ENCODE measurements at regions not wholly inside any gene's neighbourhood (a gene's known extent, or its start where the extent isn't known, plus 50 kb on each side); places are given as distances from the start of the nearest gene placed in this dataset.

- H3K9me3 ChIP-seq (replicated peaks in 1 of 2; ENCODE audit: control insufficient read depth in 2 of 2, insufficient read depth in 1 of 2, low read depth in 1 of 2, low read length in 2 of 2) = no peaks in the 10 kb centered on the region
- H4K8ac ChIP-seq (ENCODE audit: low read depth, low read length) = no peak overlapping the region
- H3K9ac ChIP-seq (ENCODE audit: low read depth, low read length, poor library complexity) = no peak overlapping the region
- peaks cover 0 to 3% (median 0%) of the 10 kb centered on the region in 3 experiments for H3K27me3 ChIP-seq (ENCODE audit: control insufficient read depth in 3 of 3, insufficient read depth in 3 of 3, low read depth in 1 of 3, low read length in 3 of 3)
- no peak overlapping the region for H2AFZ ChIP-seq (ENCODE audit: low read length)
- no peak overlapping the region for H3K18ac ChIP-seq (ENCODE audit: low read length)
- no peak overlapping the region for H2BK5ac ChIP-seq (ENCODE audit: low read length)
- no peak overlapping the region for H2BK120ac ChIP-seq (ENCODE audit: low read depth, low read length)
- no peak overlapping the region for H2BK12ac ChIP-seq (ENCODE audit: low read length)
- H3K79me1 ChIP-seq (ENCODE audit: low read depth, low read length) = no peaks in the 10 kb centered on the region
- no peak overlapping the region for H3K14ac ChIP-seq (ENCODE audit: low read length)
- no peak overlapping the region for H3K23ac ChIP-seq (ENCODE audit: low read depth, low read length, poor library complexity)
- no CpG with 5 or more reads among the region's 4 CpGs for whole genome bisulfite sequencing, 2 donors (ENCODE audit: extremely low coverage in 2 of 2, insufficient read length in 2 of 2, insufficient replicate concordance in 1 of 2)
- H3K4ac ChIP-seq (ENCODE audit: low read length) = no peak overlapping the region
- DNase-seq (ENCODE audit: low spot score) = no peak
- H3K4me2 ChIP-seq (ENCODE audit: insufficient read depth, low read length, poor library complexity, severe bottlenecking) = no peak overlapping the region
- no peaks in the 10 kb centered on the region for H3K36me3 ChIP-seq (replicated peaks in 1 of 2; ENCODE audit: control insufficient read depth in 2 of 2, insufficient read depth in 2 of 2, low read length in 2 of 2)
- H2BK15ac ChIP-seq (ENCODE audit: low read length) = no peak overlapping the region
- no peak overlapping the region for H2AK5ac ChIP-seq (ENCODE audit: low read depth, low read length)
- no peak overlapping the region for H4K91ac ChIP-seq (ENCODE audit: low read depth, low read length, poor library complexity)
- no peak overlapping the region for H3K4me3 ChIP-seq (ENCODE audit: low read length in 2 of 2)
- H3K4me1 ChIP-seq (ENCODE audit: control insufficient read depth in 2 of 2, insufficient read depth in 1 of 2, low read depth in 1 of 2, low read length in 2 of 2) = no peaks in the 10 kb centered on the region
- H3K27ac ChIP-seq (replicated peaks; ENCODE audit: low read length) = no peak overlapping the region
Measured at GRCh38 chr12:4223273-4223845, 50.2 kb upstream of the CCND2 start.

GRCh38 chr12:4221258-4221620, 52.3 kb upstream of the CCND2 start:
- no peak overlapping the region for H3K9ac ChIP-seq (ENCODE audit: low read depth, low read length, poor library complexity)
- no peak overlapping the region for H3K23ac ChIP-seq (ENCODE audit: low read depth, low read length, poor library complexity)
- no peak overlapping the region for H3K4ac ChIP-seq (ENCODE audit: low read length)
- no peak for DNase-seq (ENCODE audit: low spot score)
- H3K36me3 ChIP-seq (replicated peaks in 1 of 2; ENCODE audit: control insufficient read depth in 2 of 2, insufficient read depth in 2 of 2, low read length in 2 of 2) = no peaks in the 10 kb centered on the region
- no peak overlapping the region for H2AFZ ChIP-seq (ENCODE audit: low read length)
- H3K18ac ChIP-seq (ENCODE audit: low read length) = no peak overlapping the region
- no peak overlapping the region for H4K8ac ChIP-seq (ENCODE audit: low read depth, low read length)
- H3K27me3 ChIP-seq (ENCODE audit: control insufficient read depth in 3 of 3, insufficient read depth in 3 of 3, low read depth in 1 of 3, low read length in 3 of 3) = no peaks in the 10 kb centered on the region
- H2BK12ac ChIP-seq (ENCODE audit: low read length) = no peak overlapping the region
- no peak overlapping the region for H4K91ac ChIP-seq (ENCODE audit: low read depth, low read length, poor library complexity)
- H3K9me3 ChIP-seq (replicated peaks in 1 of 2; ENCODE audit: control insufficient read depth in 2 of 2, insufficient read depth in 1 of 2, low read depth in 1 of 2, low read length in 2 of 2) = no peaks in the 10 kb centered on the region
- H2BK120ac ChIP-seq (ENCODE audit: low read depth, low read length) = no peak overlapping the region
- H2BK5ac ChIP-seq (ENCODE audit: low read length) = no peak overlapping the region
- H3K4me3 ChIP-seq (ENCODE audit: low read length in 2 of 2) = no peak overlapping the region
- no peaks in the 10 kb centered on the region for H3K4me1 ChIP-seq (ENCODE audit: control insufficient read depth in 2 of 2, insufficient read depth in 1 of 2, low read depth in 1 of 2, low read length in 2 of 2)
- no peaks in the 10 kb centered on the region for H3K79me1 ChIP-seq (ENCODE audit: low read depth, low read length)
- H2BK15ac ChIP-seq (ENCODE audit: low read length) = no peak overlapping the region
- H3K14ac ChIP-seq (ENCODE audit: low read length) = no peak overlapping the region
- H2AK5ac ChIP-seq (ENCODE audit: low read depth, low read length) = no peak overlapping the region
- H3K4me2 ChIP-seq (ENCODE audit: insufficient read depth, low read length, poor library complexity, severe bottlenecking) = no peak overlapping the region
- H3K27ac ChIP-seq (replicated peaks; ENCODE audit: low read length) = no peak overlapping the region

DNA sequence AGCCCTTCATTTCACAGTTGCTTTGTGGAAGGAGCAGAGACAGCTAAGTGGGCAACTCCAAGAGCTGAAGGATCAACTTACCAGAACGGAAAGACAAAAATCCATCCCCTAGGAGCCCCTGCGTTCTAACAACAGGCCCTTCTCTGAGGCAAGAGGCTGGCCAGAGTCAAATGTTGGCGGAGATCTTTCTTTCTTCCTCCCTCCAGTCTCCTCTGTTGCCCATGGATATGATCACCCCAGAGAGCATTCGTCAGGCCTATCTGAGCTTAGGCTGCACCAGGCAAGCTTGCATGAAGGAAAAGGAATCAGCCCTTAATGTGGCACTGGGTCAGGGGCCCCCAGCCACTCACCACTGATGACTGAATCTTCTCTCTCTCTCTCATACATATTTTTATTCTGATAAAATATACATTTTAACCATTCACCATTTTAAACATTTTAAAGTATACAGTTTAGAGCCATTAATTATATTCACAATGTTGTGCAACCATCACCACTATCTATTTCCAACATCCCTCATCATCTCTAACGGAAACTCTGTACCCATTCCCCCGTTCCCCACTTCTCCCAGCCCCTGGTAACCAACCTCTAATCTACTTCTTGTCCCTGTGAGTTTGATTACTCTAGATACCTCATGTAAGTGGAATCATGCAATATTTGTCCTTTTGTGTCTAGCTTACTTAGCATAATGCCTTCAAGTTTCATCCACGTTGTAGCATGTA, 52.9 kb upstream of the CCND2 start:
- peak overlapping the region; percentile 15 for H3K18ac ChIP-seq (ENCODE audit: low read length)
- H2AFZ ChIP-seq (ENCODE audit: low read length) = no peak overlapping the region
- H3K9ac ChIP-seq (ENCODE audit: low read depth, low read length, poor library complexity) = no peak overlapping the region
- H2AK5ac ChIP-seq (ENCODE audit: low read depth, low read length) = no peak overlapping the region
- H3K36me3 ChIP-seq (replicated peaks in 1 of 2; ENCODE audit: control insufficient read depth in 2 of 2, insufficient read depth in 2 of 2, low read length in 2 of 2) = no peaks in the 10 kb centered on the region
- H3K4me2 ChIP-seq (ENCODE audit: insufficient read depth, low read length, poor library complexity, severe bottlenecking) = no peak overlapping the region
- no peak overlapping the region for H2BK15ac ChIP-seq (ENCODE audit: low read length)
- no peak for DNase-seq (ENCODE audit: low spot score)
- no peak overlapping the region for H4K8ac ChIP-seq (ENCODE audit: low read depth, low read length)
- no peaks in the 10 kb centered on the region for H3K9me3 ChIP-seq (replicated peaks in 1 of 2; ENCODE audit: control insufficient read depth in 2 of 2, insufficient read depth in 1 of 2, low read depth in 1 of 2, low read length in 2 of 2)
- H3K4me1 ChIP-seq (ENCODE audit: control insufficient read depth in 2 of 2, insufficient read depth in 1 of 2, low read depth in 1 of 2, low read length in 2 of 2) = no peaks in the 10 kb centered on the region
- H3K27me3 ChIP-seq (ENCODE audit: control insufficient read depth in 3 of 3, insufficient read depth in 3 of 3, low read depth in 1 of 3, low read length in 3 of 3) = no peaks in the 10 kb centered on the region
- no peak overlapping the region for H3K27ac ChIP-seq (replicated peaks; ENCODE audit: low read length)
- H2BK5ac ChIP-seq (ENCODE audit: low read length) = no peak overlapping the region
- H4K91ac ChIP-seq (ENCODE audit: low read depth, low read length, poor library complexity) = no peak overlapping the region
- H3K4me3 ChIP-seq (ENCODE audit: low read length in 2 of 2) = no peak overlapping the region
- H3K4ac ChIP-seq (ENCODE audit: low read length) = no peak overlapping the region
- H3K14ac ChIP-seq (ENCODE audit: low read length) = no peak overlapping the region
- H3K79me1 ChIP-seq (ENCODE audit: low read depth, low read length) = no peaks in the 10 kb centered on the region
- H2BK120ac ChIP-seq (ENCODE audit: low read depth, low read length) = no peak overlapping the region
- no peak overlapping the region for H3K23ac ChIP-seq (ENCODE audit: low read depth, low read length, poor library complexity)
- H2BK12ac ChIP-seq (ENCODE audit: low read length) = no peak overlapping the region
- WGBS, 2 donors (ENCODE audit: extremely low coverage in 2 of 2, insufficient read length in 2 of 2, insufficient replicate concordance in 1 of 2) = 100% methylated on average over 2 of the region's 7 CpGs; no CpG with 5 or more reads in 1 of the 2 donors

DNA sequence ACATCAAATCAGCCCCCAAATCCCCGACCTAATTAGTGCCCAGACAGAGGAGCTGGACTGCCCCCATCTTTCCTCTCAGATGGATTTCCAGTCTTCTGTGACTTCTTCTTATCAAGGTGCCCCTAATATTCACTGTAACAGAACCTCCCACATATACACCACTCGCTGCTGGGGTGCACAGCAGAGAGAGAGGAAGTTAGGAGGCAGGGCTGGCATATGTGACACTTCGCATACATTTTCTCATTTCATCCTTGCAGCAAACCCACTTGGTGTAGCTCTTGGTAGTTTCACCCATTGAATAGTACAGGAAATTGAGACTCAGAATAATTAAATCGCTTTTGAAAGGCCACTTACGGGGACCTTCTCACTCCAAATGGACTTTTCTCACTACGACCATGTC, 56.5 kb upstream of the CCND2 start:
- H3K27me3 ChIP-seq (ENCODE audit: control insufficient read depth in 3 of 3, insufficient read depth in 3 of 3, low read depth in 1 of 3, low read length in 3 of 3) = peaks cover 0 to 2% (median 0%) of the 10 kb centered on the region in 3 experiments
- H2AFZ ChIP-seq (ENCODE audit: low read length) = no peak overlapping the region
- H4K91ac ChIP-seq (ENCODE audit: low read depth, low read length, poor library complexity) = no peak overlapping the region
- no peak overlapping the region for H4K8ac ChIP-seq (ENCODE audit: low read depth, low read length)
- H3K27ac ChIP-seq (replicated peaks; ENCODE audit: low read length) = no peak overlapping the region
- no peak overlapping the region for H3K4ac ChIP-seq (ENCODE audit: low read length)
- WGBS, 2 donors (ENCODE audit: extremely low coverage in 2 of 2, insufficient read length in 2 of 2, insufficient replicate concordance in 1 of 2) = no CpG with 5 or more reads among the region's 6 CpGs
- no peak overlapping the region for H3K14ac ChIP-seq (ENCODE audit: low read length)
- no peaks in the 10 kb centered on the region for H3K36me3 ChIP-seq (replicated peaks in 1 of 2; ENCODE audit: control insufficient read depth in 2 of 2, insufficient read depth in 2 of 2, low read length in 2 of 2)
- H2AK5ac ChIP-seq (ENCODE audit: low read depth, low read length) = no peak overlapping the region
- H3K79me1 ChIP-seq (ENCODE audit: low read depth, low read length) = no peaks in the 10 kb centered on the region
- H3K9me3 ChIP-seq (replicated peaks in 1 of 2; ENCODE audit: control insufficient read depth in 2 of 2, insufficient read depth in 1 of 2, low read depth in 1 of 2, low read length in 2 of 2) = no peaks in the 10 kb centered on the region
- H3K4me1 ChIP-seq (ENCODE audit: control insufficient read depth in 2 of 2, insufficient read depth in 1 of 2, low read depth in 1 of 2, low read length in 2 of 2) = no peaks in the 10 kb centered on the region
- H2BK12ac ChIP-seq (ENCODE audit: low read length) = no peak overlapping the region
- H2BK15ac ChIP-seq (ENCODE audit: low read length) = no peak overlapping the region
- no peak overlapping the region for H3K4me3 ChIP-seq (ENCODE audit: low read length in 2 of 2)
- H3K4me2 ChIP-seq (ENCODE audit: insufficient read depth, low read length, poor library complexity, severe bottlenecking) = no peak overlapping the region
- DNase-seq (ENCODE audit: low spot score) = no peak
- no peak overlapping the region for H3K23ac ChIP-seq (ENCODE audit: low read depth, low read length, poor library complexity)
- H3K9ac ChIP-seq (ENCODE audit: low read depth, low read length, poor library complexity) = no peak overlapping the region
- no peak overlapping the region for H2BK120ac ChIP-seq (ENCODE audit: low read depth, low read length)
- no peak overlapping the region for H3K18ac ChIP-seq (ENCODE audit: low read length)
- H2BK5ac ChIP-seq (ENCODE audit: low read length) = no peak overlapping the region
